Thyroid gland (tissue), 4 donors: ENCODE measurements at regions not wholly inside any gene's neighbourhood (a gene's known extent, or its start where the extent isn't known, plus 50 kb on each side); places are given as distances from the start of the nearest gene placed in this dataset.

Experiments
- DNase-seq, 2 donors: peaks; one replicate each; pipeline ENCODE4 v3.0.0-alpha.2; 2019
- H3K27ac ChIP-seq, 3 donors: fragments of 200-600 bp; sonication (generic); 1 replicate in 2 of 3; 2 replicates in 1 of 3; pipeline ENCODE4 v1.5.1; 2016 to 2019; ENCODE audit warnings: mild to moderate bottlenecking in 1 of 3, moderate library complexity in 1 of 3
- H3K27me3 ChIP-seq: fragments of 200-600 bp; sonication (generic); one replicate; pipeline ENCODE4 v1.5.1; 2019
- H3K36me3 ChIP-seq, 2 donors: fragments of 200-600 bp; sonication (generic); one replicate each; pipeline ENCODE4 v1.5.1; 2016 to 2019
- H3K4me1 ChIP-seq, 2 donors: fragments of 200-600 bp; sonication (generic); one replicate each; pipeline ENCODE4 v1.5.1; 2017 to 2019
- H3K4me3 ChIP-seq, 3 donors: fragments of 200-600 bp; sonication (generic); replicated peaks in 1 of 3; 1 replicate in 2 of 3; 2 replicates in 1 of 3; pipeline ENCODE4 v1.5.1; 2016; ENCODE audit warnings: mild to moderate bottlenecking in 1 of 3
- H3K9me3 ChIP-seq: fragments of 200-600 bp; sonication (generic); one replicate; pipeline ENCODE4 v1.5.1; 2017
- POLR2A ChIP-seq, 2 donors: fragments of 450-650 bp; IDR thresholded peaks; one replicate each; pipeline ENCODE4 v1.6.1; 2017; ENCODE audit warnings: antibody characterized with exemption in 2 of 2, mild to moderate bottlenecking in 2 of 2, moderate library complexity in 1 of 2
- WGBS, 2 donors: methylation state at CpG; one replicate each; pipeline ENCODE4 v1.1.5; 2017; 5-methylcytosine and 5-hydroxymethylcytosine counted together
- intact Hi-C: fragments of 100-400 bp; cut with DNase I; formaldehyde crosslinking; loops from one replicate; pipeline ENCODE4 v1.15.1; 2023
- TF ChIP-seq, protein P1 (sequence below), 6 experiments: fragments of 200-600 bp in 3 of 6; fragments of 450-650 bp in 3 of 6; sonication (generic) in 3 of 6; IDR thresholded peaks; one replicate each; pipeline ENCODE4 v1.5.1; 2016 to 2019; ENCODE audit warnings: antibody characterized with exemption in 6 of 6, mild to moderate bottlenecking in 2 of 6, inconsistent platforms in 1 of 6, moderate library complexity in 1 of 6

DNA sequence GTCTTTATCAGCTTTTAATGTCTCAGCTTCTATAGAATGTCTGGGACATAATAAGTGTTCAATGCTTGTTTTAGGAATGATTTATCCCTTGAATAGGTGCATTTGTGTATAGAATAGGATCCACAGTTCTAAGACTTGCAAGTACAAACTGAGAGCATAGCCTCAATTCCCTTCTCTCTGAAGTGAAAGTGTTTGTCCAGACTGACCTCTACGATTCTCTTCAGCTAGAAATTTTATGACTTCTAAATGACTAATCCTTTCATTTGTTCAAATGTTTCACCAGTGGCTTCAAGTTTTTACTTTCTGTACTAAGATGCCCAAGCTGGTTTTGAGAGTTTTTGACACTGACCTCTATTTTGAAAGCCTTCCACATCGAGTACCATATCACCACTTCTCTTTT lies 608.2 kb upstream of the ADGRL4 start:
- no peak for DNase-seq
- TF ChIP-seq, protein P1, sequence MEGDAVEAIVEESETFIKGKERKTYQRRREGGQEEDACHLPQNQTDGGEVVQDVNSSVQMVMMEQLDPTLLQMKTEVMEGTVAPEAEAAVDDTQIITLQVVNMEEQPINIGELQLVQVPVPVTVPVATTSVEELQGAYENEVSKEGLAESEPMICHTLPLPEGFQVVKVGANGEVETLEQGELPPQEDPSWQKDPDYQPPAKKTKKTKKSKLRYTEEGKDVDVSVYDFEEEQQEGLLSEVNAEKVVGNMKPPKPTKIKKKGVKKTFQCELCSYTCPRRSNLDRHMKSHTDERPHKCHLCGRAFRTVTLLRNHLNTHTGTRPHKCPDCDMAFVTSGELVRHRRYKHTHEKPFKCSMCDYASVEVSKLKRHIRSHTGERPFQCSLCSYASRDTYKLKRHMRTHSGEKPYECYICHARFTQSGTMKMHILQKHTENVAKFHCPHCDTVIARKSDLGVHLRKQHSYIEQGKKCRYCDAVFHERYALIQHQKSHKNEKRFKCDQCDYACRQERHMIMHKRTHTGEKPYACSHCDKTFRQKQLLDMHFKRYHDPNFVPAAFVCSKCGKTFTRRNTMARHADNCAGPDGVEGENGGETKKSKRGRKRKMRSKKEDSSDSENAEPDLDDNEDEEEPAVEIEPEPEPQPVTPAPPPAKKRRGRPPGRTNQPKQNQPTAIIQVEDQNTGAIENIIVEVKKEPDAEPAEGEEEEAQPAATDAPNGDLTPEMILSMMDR (IDR thresholded peaks at IDR 0.05) = no peak
- no peak for TF ChIP-seq POLR2A (IDR thresholded peaks at IDR 0.05)
- Histone ChIP-seq H3K27ac (no peak overlapping the region), H3K27me3 (no peaks in the 10 kb centered on the region), H3K36me3 (no peaks in the 10 kb centered on the region), H3K4me1 (no peaks in the 10 kb centered on the region), H3K4me3 (no peak overlapping the region), H3K9me3 (no peaks in the 10 kb centered on the region)
- 64 to 77% methylated on average over 2 of the region's 2 CpGs for WGBS, 2 donors
- intact Hi-C loops = no loop called here

- H3K9me3 ChIP-seq = no peaks in the 10 kb centered on the region
- H3K4me1 ChIP-seq = no peaks in the 10 kb centered on the region
- H3K27me3 ChIP-seq = no peaks in the 10 kb centered on the region
- TF ChIP-seq POLR2A (IDR thresholded peaks at IDR 0.05) = no peak
- TF ChIP-seq, protein P1 (IDR thresholded peaks at IDR 0.05) = no peak
- H3K36me3 ChIP-seq = no peaks in the 10 kb centered on the region
- DNase-seq = no peak
- no peak overlapping the region for H3K4me3 ChIP-seq
- intact Hi-C loops = no loop called here
- H3K27ac ChIP-seq = no peak overlapping the region
Observed at GRCh38 chr1:79614106-79614505, 607.6 kb upstream of the ADGRL4 start.

GRCh38 chr1:79613046-79613445 lies 606.5 kb upstream of the ADGRL4 start:
- 33 to 93% methylated on average over 1 of the region's 1 CpG for WGBS, 2 donors
- Histone ChIP-seq H3K27me3 (no peaks in the 10 kb centered on the region), H3K27ac (no peak overlapping the region), H3K4me3 (no peak overlapping the region), H3K4me1 (no peaks in the 10 kb centered on the region), H3K9me3 (no peaks in the 10 kb centered on the region), H3K36me3 (no peaks in the 10 kb centered on the region)
- TF ChIP-seq POLR2A (IDR thresholded peaks at IDR 0.05) = no peak
- no peak for DNase-seq
- intact Hi-C loops = no loop called here

DNA sequence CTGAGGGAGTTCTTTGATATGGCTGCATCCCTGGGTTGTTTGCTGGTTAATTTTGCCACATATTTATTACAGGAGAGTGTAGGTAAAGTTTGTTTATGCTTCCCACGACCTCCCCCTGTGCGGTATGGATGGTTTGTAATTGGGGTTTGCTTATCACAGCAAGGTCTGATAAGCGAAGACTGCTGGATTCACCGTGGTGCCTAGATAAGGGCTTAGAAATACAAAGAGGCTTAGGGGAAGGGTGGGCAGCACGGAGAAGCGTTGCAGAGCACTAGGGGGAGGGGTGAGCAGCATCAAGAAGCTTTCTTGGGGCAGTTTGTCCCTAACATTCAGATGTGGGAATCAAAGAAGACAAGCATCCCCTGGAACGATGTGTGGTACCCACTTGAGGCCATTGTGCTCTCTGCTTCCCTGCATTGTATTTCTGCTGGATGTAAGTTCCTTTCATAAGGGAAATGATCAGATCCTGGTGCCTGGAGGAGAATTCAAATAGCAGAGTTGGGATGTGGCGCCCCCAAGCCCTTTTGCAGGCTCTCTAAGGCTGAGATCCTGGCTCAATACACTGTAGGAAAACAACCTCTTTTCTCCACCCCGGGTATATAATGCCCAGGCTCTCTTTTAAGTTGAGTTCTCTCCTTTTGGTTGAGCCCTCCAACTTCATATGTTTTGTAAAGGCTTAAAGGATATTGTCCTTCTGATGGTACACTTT lies 598.1 kb upstream of the ADGRL4 start:
- no peaks in the 10 kb centered on the region for H3K36me3 ChIP-seq
- no peak overlapping the region for H3K4me3 ChIP-seq
- H3K27ac ChIP-seq = no peak overlapping the region
- DNase-seq = no peak
- TF ChIP-seq, protein P1 (IDR thresholded peaks at IDR 0.05) = no peak
- TF ChIP-seq POLR2A (IDR thresholded peaks at IDR 0.05) = no peak
- H3K9me3 ChIP-seq = no peaks in the 10 kb centered on the region
- intact Hi-C loops = no loop called here
- no peaks in the 10 kb centered on the region for H3K4me1 ChIP-seq
- WGBS, 2 donors = 31% methylated on average over 9 of the region's 9 CpGs
- no peaks in the 10 kb centered on the region for H3K27me3 ChIP-seq

GRCh38 chr1:79603843-79604242 lies 597.3 kb upstream of the ADGRL4 start:
- no peak overlapping the region for H3K27ac ChIP-seq
- intact Hi-C loops = no loop called here
- H3K36me3 ChIP-seq = no peaks in the 10 kb centered on the region
- H3K4me3 ChIP-seq = no peak overlapping the region
- no peak for DNase-seq
- H3K27me3 ChIP-seq = no peaks in the 10 kb centered on the region
- H3K9me3 ChIP-seq = no peaks in the 10 kb centered on the region
- WGBS, 2 donors = 60 to 62% methylated on average over 2 of the region's 2 CpGs
- no peak for TF ChIP-seq POLR2A (IDR thresholded peaks at IDR 0.05)
- TF ChIP-seq, protein P1 (IDR thresholded peaks at IDR 0.05) = no peak
- H3K4me1 ChIP-seq = no peaks in the 10 kb centered on the region
